ENCODE measurements at regions not wholly inside any gene's neighbourhood (a gene's known extent, or its start where the extent isn't known, plus 50 kb on each side); places are given as distances from the start of the nearest gene placed in this dataset.

GRCh38 chr1:102566182-102566581, 542.1 kb downstream of the COL11A1 start:
- DNase-seq (ENCODE audit: low read depth) = no peak
- no peak overlapping the region for H3K4me3 ChIP-seq (ENCODE audit: control insufficient read depth, low read depth, low read length)
- TF ChIP-seq CTCF (conservative IDR thresholded peaks at IDR 0.05; ENCODE audit: control insufficient read depth, insufficient read depth, low read depth, low read length) = no peak

- H3K4me3 ChIP-seq (ENCODE audit: control insufficient read depth, low read depth, low read length) = no peak overlapping the region
- TF ChIP-seq CTCF (conservative IDR thresholded peaks at IDR 0.05; ENCODE audit: control insufficient read depth, insufficient read depth, low read depth, low read length) = no peak
- DNase-seq (ENCODE audit: low read depth) = no peak
These were observed 545.9 kb downstream of the COL11A1 start for GRCh38 chr1:102562380-102562779.

GRCh38 chr1:102550729-102551384, 554.1 kb upstream of the OLFM3 start:
- H3K4me3 ChIP-seq (ENCODE audit: control insufficient read depth, low read depth, low read length) = no peak overlapping the region
- peak; percentile 19 for TF ChIP-seq CTCF (conservative IDR thresholded peaks at IDR 0.05; ENCODE audit: control insufficient read depth, insufficient read depth, low read depth, low read length)
- DNase-seq (ENCODE audit: low read depth) = peak; percentile 2

GRCh38 chr1:102546251-102546650, 549.5 kb upstream of the OLFM3 start:
- DNase-seq (ENCODE audit: low read depth) = no peak
- no peak overlapping the region for H3K4me3 ChIP-seq (ENCODE audit: control insufficient read depth, low read depth, low read length)
- TF ChIP-seq CTCF (conservative IDR thresholded peaks at IDR 0.05; ENCODE audit: control insufficient read depth, insufficient read depth, low read depth, low read length) = no peak

GRCh38 chr1:102535829-102536505, 539.2 kb upstream of the OLFM3 start:
- no peak overlapping the region for H3K4me3 ChIP-seq (ENCODE audit: control insufficient read depth, low read depth, low read length)
- TF ChIP-seq CTCF (conservative IDR thresholded peaks at IDR 0.05; ENCODE audit: control insufficient read depth, insufficient read depth, low read depth, low read length) = no peak
- DNase-seq (ENCODE audit: low read depth) = no peak

- no peak overlapping the region for H3K4me3 ChIP-seq (ENCODE audit: control insufficient read depth, low read depth, low read length)
- no peak for TF ChIP-seq CTCF (conservative IDR thresholded peaks at IDR 0.05; ENCODE audit: control insufficient read depth, insufficient read depth, low read depth, low read length)
- DNase-seq (ENCODE audit: low read depth) = no peak
These were observed 534.3 kb upstream of the OLFM3 start for GRCh38 chr1:102531036-102531435.
